IPS-18a (cell line): ENCODE measurements at regions not wholly inside any gene's neighbourhood (a gene's known extent, or its start where the extent isn't known, plus 50 kb on each side); places are given as distances from the start of the nearest gene placed in this dataset.
"Not testable (repeated sequence)": the region's sequence is repeated elsewhere in the genome, so short reads cannot be mapped to it uniquely, and the experiment has no call there.

ENCODE experiments used
- H3K27ac ChIP-seq: one replicate; pipeline ENCODE4 v1.5.1; 2013; ENCODE audit warnings: low read length
- H3K27me3 ChIP-seq: one replicate; pipeline ENCODE4 v1.6.1; 2013; ENCODE audit warnings: mild to moderate bottlenecking, low read length; ENCODE audit not compliant: control insufficient read depth, insufficient read depth
- H3K36me3 ChIP-seq: one replicate; pipeline ENCODE4 v1.6.1; 2013; ENCODE audit warnings: low read depth, low read length; ENCODE audit not compliant: control insufficient read depth
- H3K4me1 ChIP-seq: one replicate; pipeline ENCODE4 v1.6.1; 2013; ENCODE audit warnings: low read depth, low read length; ENCODE audit not compliant: control insufficient read depth
- H3K4me3 ChIP-seq: one replicate; pipeline ENCODE4 v1.5.1; 2013; ENCODE audit warnings: low read length
- H3K9ac ChIP-seq: one replicate; pipeline ENCODE4 v1.6.1; 2013; ENCODE audit warnings: mild to moderate bottlenecking, low read length, moderate library complexity
- H3K9me3 ChIP-seq: one replicate; pipeline ENCODE4 v1.6.1; 2013; ENCODE audit warnings: low read depth, low read length; ENCODE audit not compliant: control insufficient read depth

GRCh38 chr6:26818640-26819225 lies 159.2 kb upstream of the ZNF322 start:
- H3K9ac ChIP-seq, H3K27me3 ChIP-seq, H3K4me3 ChIP-seq, H3K27ac ChIP-seq, H3K9me3 ChIP-seq, H3K4me1 ChIP-seq, H3K36me3 ChIP-seq: not testable (repeated sequence)

DNA sequence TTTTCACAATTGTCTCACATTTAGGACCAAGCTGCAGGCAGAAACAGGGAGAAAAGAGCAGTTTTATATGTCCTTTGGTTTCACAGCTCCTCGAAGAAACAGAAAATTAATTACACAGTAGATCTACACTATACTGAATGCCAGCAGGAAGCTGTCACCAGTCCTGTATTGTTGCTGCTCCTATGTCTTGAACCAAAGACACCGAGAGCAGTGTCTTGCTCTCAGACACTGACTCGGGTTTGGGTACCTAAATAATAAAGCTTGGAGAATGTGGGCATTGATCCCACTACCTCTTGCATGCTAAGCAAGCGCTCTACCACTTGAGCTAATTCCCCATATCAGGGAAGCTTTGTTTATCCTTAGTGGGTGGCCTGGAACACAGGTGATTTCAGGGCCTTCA lies 168.4 kb upstream of the ZNF322 start:
- H3K9me3 ChIP-seq, H3K36me3 ChIP-seq, H3K9ac ChIP-seq, H3K4me1 ChIP-seq, H3K27me3 ChIP-seq, H3K27ac ChIP-seq, H3K4me3 ChIP-seq: not testable (repeated sequence)

DNA sequence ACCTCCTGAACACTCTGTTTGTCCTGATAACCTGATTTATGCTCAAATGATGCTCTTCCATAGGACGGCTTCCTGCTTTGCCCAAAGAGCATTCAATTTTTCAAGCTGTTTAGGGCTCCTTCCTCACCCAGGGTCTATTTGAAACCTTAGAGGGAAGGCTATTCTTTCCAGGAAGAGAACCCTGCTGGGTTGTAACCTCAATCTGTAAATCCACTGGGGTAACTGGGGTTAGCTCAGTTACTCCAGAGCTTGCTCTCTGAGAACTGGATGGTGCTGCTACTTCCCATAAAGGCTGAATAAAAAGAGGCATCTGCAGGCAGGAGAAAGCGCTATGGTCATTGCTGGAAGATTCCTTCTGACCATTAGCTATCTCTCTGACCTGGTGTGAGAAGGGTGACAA lies 169.9 kb upstream of the ZNF322 start:
- not testable (repeated sequence) for H3K27me3 ChIP-seq, H3K4me1 ChIP-seq, H3K36me3 ChIP-seq, H3K9ac ChIP-seq, H3K4me3 ChIP-seq, H3K9me3 ChIP-seq, H3K27ac ChIP-seq

DNA sequence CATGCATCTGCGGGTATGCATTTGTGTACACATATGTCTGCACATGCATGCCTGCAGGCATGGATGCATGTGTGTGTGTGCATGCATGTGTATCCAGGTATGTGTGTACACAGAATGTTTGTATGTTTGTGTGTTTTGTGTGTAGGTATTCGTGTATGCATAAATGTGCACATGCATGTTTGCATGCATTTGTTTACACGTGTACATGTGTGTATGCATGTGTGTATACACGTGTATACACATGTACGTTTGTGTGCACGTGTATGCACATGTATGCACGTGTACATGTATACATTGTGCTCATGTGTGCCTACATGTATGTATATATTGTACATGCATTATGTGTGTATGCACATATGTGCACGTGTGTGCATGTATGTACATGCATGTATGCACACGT lies 171.4 kb upstream of the ZNF322 start:
- H3K36me3 ChIP-seq, H3K4me3 ChIP-seq, H3K4me1 ChIP-seq, H3K27ac ChIP-seq, H3K9me3 ChIP-seq, H3K27me3 ChIP-seq, H3K9ac ChIP-seq: not testable (repeated sequence)

DNA sequence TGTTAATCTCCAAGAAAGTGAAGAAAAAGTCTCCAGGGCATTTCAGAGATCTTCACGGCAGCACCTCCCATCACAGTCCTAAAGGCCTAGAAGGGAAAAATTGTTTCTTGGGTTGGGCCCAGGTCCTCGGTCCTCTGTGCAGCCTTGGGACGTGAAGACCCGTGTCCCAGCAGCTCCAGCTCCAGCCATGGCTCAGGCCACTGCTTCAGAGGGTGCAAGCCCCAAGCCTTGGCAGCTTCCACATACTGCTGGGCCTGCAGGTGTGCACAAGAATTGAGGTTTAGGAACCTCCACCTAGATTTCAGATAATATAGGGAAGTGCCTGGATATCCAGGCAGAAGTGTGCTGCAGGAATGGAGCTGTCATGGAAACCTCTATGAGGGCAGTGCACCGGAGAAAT lies 176.2 kb upstream of the ZNF322 start:
- not testable (repeated sequence) for H3K9ac ChIP-seq, H3K27me3 ChIP-seq

DNA sequence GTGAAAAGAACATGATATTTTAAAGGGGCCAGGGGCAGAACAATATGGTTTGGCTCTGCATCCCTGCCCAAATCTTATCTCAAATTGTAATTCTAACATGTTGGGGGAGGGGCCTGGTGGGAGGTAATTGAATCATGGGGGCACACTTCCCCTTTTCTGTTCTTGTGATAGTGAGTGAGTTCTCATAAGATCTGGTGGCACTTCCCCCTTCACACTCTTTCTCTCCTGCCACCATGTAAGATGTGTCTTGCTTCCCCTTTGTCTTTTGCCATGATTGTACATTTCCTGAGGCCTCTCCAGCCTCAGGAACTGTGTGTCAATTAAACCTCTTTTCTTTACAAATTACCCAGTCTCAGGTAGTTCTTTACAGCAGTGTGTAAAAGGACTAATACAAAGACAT lies 177.1 kb upstream of the ZNF322 start:
- H3K9me3 ChIP-seq, H3K36me3 ChIP-seq, H3K27ac ChIP-seq, H3K4me3 ChIP-seq, H3K27me3 ChIP-seq, H3K9ac ChIP-seq, H3K4me1 ChIP-seq: not testable (repeated sequence)

More for the DNA sequence above, 176.2 kb upstream of the ZNF322 start:
- not testable (repeated sequence) for H3K4me3 ChIP-seq, H3K36me3 ChIP-seq, H3K27ac ChIP-seq, H3K4me1 ChIP-seq, H3K9me3 ChIP-seq

DNA sequence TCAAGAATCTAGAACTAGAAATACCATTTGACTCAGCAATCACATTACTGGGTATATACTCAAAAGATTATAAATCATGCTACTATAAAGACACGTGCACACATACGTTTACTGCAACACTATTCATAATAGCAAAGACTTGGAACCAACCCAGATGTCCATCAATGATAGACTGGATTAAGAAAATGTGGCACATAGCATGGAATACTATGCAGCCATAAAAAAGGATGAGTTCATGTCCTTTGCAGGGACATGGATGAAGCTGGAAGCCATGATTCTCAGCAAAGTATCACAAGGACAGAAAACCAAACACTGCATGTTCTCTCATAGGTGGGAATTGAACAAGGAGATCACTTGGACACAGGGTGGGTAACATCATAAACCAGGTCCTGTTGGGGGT lies 185.3 kb upstream of the ZNF322 start:
- H3K4me1 ChIP-seq, H3K4me3 ChIP-seq, H3K36me3 ChIP-seq, H3K27ac ChIP-seq, H3K27me3 ChIP-seq, H3K9ac ChIP-seq, H3K9me3 ChIP-seq: not testable (repeated sequence)

GRCh38 chr6:26857289-26857688 lies 197.7 kb upstream of the ZNF322 start:
- not testable (repeated sequence) for H3K27me3 ChIP-seq, H3K9me3 ChIP-seq, H3K36me3 ChIP-seq, H3K9ac ChIP-seq, H3K4me3 ChIP-seq, H3K27ac ChIP-seq, H3K4me1 ChIP-seq

- H3K27me3 ChIP-seq, H3K36me3 ChIP-seq, H3K9ac ChIP-seq, H3K4me3 ChIP-seq, H3K9me3 ChIP-seq, H3K27ac ChIP-seq, H3K4me1 ChIP-seq: not testable (repeated sequence)
Observed at GRCh38 chr6:26859067-26859770, 199.7 kb upstream of the ZNF322 start.

- not testable (repeated sequence) for H3K9ac ChIP-seq, H3K27ac ChIP-seq, H3K4me1 ChIP-seq, H3K27me3 ChIP-seq, H3K36me3 ChIP-seq, H3K9me3 ChIP-seq, H3K4me3 ChIP-seq
Observed at GRCh38 chr6:26859771-26860163, 200.2 kb upstream of the ZNF322 start.

GRCh38 chr6:26861913-26862312 lies 202.4 kb upstream of the ZNF322 start:
- not testable (repeated sequence) for H3K4me1 ChIP-seq, H3K27ac ChIP-seq, H3K9me3 ChIP-seq, H3K9ac ChIP-seq, H3K36me3 ChIP-seq, H3K27me3 ChIP-seq, H3K4me3 ChIP-seq

GRCh38 chr6:26863641-26864040 lies 204.1 kb upstream of the ZNF322 start:
- not testable (repeated sequence) for H3K27ac ChIP-seq, H3K9ac ChIP-seq, H3K9me3 ChIP-seq, H3K4me3 ChIP-seq, H3K27me3 ChIP-seq, H3K4me1 ChIP-seq, H3K36me3 ChIP-seq
